ENCODE measurements at regions not wholly inside any gene's neighbourhood (a gene's known extent, or its start where the extent isn't known, plus 50 kb on each side); places are given as distances from the start of the nearest gene placed in this dataset.

- DNase-seq, result no peak
Measured at GRCh38 chr15:53462651-53463050, 296.8 kb downstream of the WDR72 start.

- no peak for DNase-seq
Measured at GRCh38 chr15:53461677-53462076, 297.8 kb downstream of the WDR72 start.

- DNase-seq, result no peak
Measured at GRCh38 chr15:53458736-53459135, 300.7 kb downstream of the WDR72 start.

- no peak for DNase-seq
Measured at GRCh38 chr15:53457479-53457878, 302.0 kb downstream of the WDR72 start.

GRCh38 chr15:53454843-53455721 lies 304.4 kb downstream of the WDR72 start:
- no peak for DNase-seq

- no peak for DNase-seq
Measured at GRCh38 chr15:53454535-53454842, 305.0 kb downstream of the WDR72 start.

- DNase-seq, result no peak
Measured at GRCh38 chr15:53453253-53454105, 306.0 kb downstream of the WDR72 start.

- no peak for DNase-seq
Measured at GRCh38 chr15:53448232-53449015, 311.0 kb downstream of the WDR72 start.

GRCh38 chr15:53447742-53448141 lies 311.7 kb downstream of the WDR72 start:
- DNase-seq, result no peak

GRCh38 chr15:53447053-53447574 lies 312.3 kb downstream of the WDR72 start:
- no peak for DNase-seq

GRCh38 chr15:53446376-53446775 lies 313.1 kb downstream of the WDR72 start:
- DNase-seq, result no peak

- DNase-seq, result no peak
Measured at GRCh38 chr15:53445531-53445930, 313.9 kb downstream of the WDR72 start.

GRCh38 chr15:53437985-53438841 lies 321.2 kb downstream of the WDR72 start:
- no peak for DNase-seq

GRCh38 chr15:53437366-53437765 lies 322.1 kb downstream of the WDR72 start:
- no peak for DNase-seq

- no peak for DNase-seq
Measured at GRCh38 chr15:53434174-53434678, 325.2 kb downstream of the WDR72 start.

GRCh38 chr15:53416219-53416940 lies 343.1 kb downstream of the WDR72 start:
- no peak for DNase-seq

- no peak for DNase-seq
Measured at GRCh38 chr15:53414167-53414566, 345.3 kb downstream of the WDR72 start.

GRCh38 chr15:53412542-53412941 lies 346.9 kb downstream of the WDR72 start:
- no peak for DNase-seq

- DNase-seq, result no peak
Measured at GRCh38 chr15:53404930-53405493, 354.5 kb downstream of the WDR72 start.

- no peak for DNase-seq
Measured at GRCh38 chr15:53401503-53401902, 358.0 kb downstream of the WDR72 start.

GRCh38 chr15:53400986-53401385 lies 358.5 kb downstream of the WDR72 start:
- DNase-seq, result no peak

Measured in NCI-H1694 treated with DMSO at 0.1 percent for 48 hours (cell line).